ENCODE measurements at regions not wholly inside any gene's neighbourhood (a gene's known extent, or its start where the extent isn't known, plus 50 kb on each side); places are given as distances from the start of the nearest gene placed in this dataset.

- Mint-ChIP-seq H3K27me3 (ENCODE audit: low read depth) (no peaks in the 10 kb centered on the region), H3K9me3 (no peaks in the 10 kb centered on the region), H3K4me3 (no peak overlapping the region), H3K4me1 (peaks cover 37% of the 10 kb centered on the region), H3K27ac (no peak overlapping the region), H3K36me3 (no peaks in the 10 kb centered on the region)
- no peak for ATAC-seq
- DNase-seq (ENCODE audit: low spot score), result no peak
- TF ChIP-seq FOXP1 (CRISPR knock-in tag; IDR thresholded peaks at IDR 0.05; ENCODE audit: borderline replicate concordance), result no peak
- TF ChIP-seq ZNF281 (CRISPR knock-in tag; IDR thresholded peaks at IDR 0.05), result no peak
- TF ChIP-seq ESRRA (CRISPR knock-in tag; IDR thresholded peaks at IDR 0.05; ENCODE audit: borderline replicate concordance), result no peak
- no peak for TF ChIP-seq FOXK1 (CRISPR knock-in tag; IDR thresholded peaks at IDR 0.05)
- TF ChIP-seq PRRX2 (CRISPR knock-in tag; IDR thresholded peaks at IDR 0.05), result no peak
- TF ChIP-seq, protein P1, sequence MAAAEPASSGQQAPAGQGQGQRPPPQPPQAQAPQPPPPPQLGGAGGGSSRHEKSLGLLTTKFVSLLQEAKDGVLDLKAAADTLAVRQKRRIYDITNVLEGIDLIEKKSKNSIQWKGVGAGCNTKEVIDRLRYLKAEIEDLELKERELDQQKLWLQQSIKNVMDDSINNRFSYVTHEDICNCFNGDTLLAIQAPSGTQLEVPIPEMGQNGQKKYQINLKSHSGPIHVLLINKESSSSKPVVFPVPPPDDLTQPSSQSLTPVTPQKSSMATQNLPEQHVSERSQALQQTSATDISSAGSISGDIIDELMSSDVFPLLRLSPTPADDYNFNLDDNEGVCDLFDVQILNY (CRISPR knock-in tag; IDR thresholded peaks at IDR 0.05), result no peak
- no peak for TF ChIP-seq ZNF416 (CRISPR knock-in tag; IDR thresholded peaks at IDR 0.05)
- TF ChIP-seq KAT7 (CRISPR knock-in tag; IDR thresholded peaks at IDR 0.05; ENCODE audit: borderline replicate concordance), result no peak
- no peak for TF ChIP-seq TCF7 (CRISPR knock-in tag; IDR thresholded peaks at IDR 0.05; ENCODE audit: low read depth)
- TF ChIP-seq, protein P2, sequence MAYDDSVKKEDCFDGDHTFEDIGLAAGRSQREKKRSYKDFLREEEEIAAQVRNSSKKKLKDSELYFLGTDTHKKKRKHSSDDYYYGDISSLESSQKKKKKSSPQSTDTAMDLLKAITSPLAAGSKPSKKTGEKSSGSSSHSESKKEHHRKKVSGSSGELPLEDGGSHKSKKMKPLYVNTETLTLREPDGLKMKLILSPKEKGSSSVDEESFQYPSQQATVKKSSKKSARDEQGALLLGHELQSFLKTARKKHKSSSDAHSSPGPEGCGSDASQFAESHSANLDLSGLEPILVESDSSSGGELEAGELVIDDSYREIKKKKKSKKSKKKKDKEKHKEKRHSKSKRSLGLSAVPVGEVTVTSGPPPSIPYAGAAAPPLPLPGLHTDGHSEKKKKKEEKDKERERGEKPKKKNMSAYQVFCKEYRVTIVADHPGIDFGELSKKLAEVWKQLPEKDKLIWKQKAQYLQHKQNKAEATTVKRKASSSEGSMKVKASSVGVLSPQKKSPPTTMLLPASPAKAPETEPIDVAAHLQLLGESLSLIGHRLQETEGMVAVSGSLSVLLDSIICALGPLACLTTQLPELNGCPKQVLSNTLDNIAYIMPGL (CRISPR knock-in tag; IDR thresholded peaks at IDR 0.05), result no peak
- TF ChIP-seq E2F1 (CRISPR knock-in tag; IDR thresholded peaks at IDR 0.05), result no peak
- no peak for TF ChIP-seq FOXP4 (CRISPR knock-in tag; IDR thresholded peaks at IDR 0.05)
- no peak for TF ChIP-seq ZBTB21 (CRISPR knock-in tag; IDR thresholded peaks at IDR 0.05; ENCODE audit: borderline replicate concordance)
- ChIA-PET POLR2A (no interaction called here), CTCF (interaction anchor here (0.9 to 1.5 kb wide), 2 partner anchors 32 to 257 kb away, joined by 3 read pairs; no protein-coding TSS in a partner anchor)
These were observed 65.2 kb downstream of the SLC25A47 start for GRCh38 chr14:100388103-100389054.

DNA sequence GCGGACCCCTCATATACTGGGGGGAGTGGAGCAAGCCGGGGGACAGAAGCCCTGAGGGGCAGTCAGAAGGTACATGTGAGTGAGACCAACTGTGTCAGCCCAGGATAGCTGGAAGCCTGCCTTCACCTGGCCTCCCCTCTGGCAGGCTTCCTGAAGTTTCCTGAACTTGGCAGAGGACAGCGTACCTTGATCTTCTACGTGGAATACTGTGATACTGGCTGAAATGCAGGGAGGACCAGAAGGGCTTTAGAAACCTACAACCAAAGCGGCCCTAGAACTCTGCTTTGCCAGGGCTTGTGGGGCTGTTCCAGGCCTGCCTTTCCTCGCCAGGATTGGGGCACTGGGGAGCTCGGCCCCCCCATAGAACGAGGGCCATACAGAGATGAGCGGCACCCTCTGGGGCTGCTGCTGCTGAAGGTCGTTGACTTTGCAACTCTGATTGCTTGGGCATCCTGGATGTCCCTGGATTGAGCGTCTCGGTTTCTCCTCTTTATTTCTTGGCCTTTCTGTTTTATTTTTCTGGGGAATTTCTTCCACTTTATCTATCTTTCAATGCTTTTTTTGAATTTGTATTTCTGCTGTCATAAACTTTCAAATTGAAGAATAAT lies 66.5 kb downstream of the SLC25A47 start:
- DNase-seq (ENCODE audit: low spot score) (no peak), ATAC-seq (no peak)
- Mint-ChIP-seq H3K4me3 (no peak overlapping the region), H3K9me3 (no peaks in the 10 kb centered on the region), H3K27ac (0 out of 2 replicates have a peak overlapping the region, but pooled peaks have one; percentile 11), H3K27me3 (ENCODE audit: low read depth) (no peaks in the 10 kb centered on the region), H3K36me3 (no peaks in the 10 kb centered on the region), H3K4me1 (peaks cover 32% of the 10 kb centered on the region)
- TF ChIP-seq SMAD3 (CRISPR knock-in tag; IDR thresholded peaks at IDR 0.05; ENCODE audit: borderline replicate concordance) (no peak), PRRX2 (CRISPR knock-in tag; IDR thresholded peaks at IDR 0.05) (no peak), ZNF219 (CRISPR knock-in tag; IDR thresholded peaks at IDR 0.05; ENCODE audit: borderline replicate concordance) (no peak), ESRRA (CRISPR knock-in tag; IDR thresholded peaks at IDR 0.05; ENCODE audit: borderline replicate concordance) (no peak)
- TF ChIP-seq, protein P3, sequence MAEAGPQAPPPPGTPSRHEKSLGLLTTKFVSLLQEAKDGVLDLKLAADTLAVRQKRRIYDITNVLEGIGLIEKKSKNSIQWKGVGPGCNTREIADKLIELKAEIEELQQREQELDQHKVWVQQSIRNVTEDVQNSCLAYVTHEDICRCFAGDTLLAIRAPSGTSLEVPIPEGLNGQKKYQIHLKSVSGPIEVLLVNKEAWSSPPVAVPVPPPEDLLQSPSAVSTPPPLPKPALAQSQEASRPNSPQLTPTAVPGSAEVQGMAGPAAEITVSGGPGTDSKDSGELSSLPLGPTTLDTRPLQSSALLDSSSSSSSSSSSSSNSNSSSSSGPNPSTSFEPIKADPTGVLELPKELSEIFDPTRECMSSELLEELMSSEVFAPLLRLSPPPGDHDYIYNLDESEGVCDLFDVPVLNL (CRISPR knock-in tag; IDR thresholded peaks at IDR 0.05; ENCODE audit: borderline replicate concordance, low read depth), result no peak
- POLR2A ChIA-PET, result interaction anchor here (0.7 kb wide), 1 partner anchor 264 kb away, joined by 3 read pairs; no protein-coding TSS in a partner anchor
- CTCF ChIA-PET, result interaction anchor here (0.8 to 2.1 kb wide), 6 partner anchors 12 to 256 kb away, joined by 3 to 13 read pairs (median 4); no protein-coding TSS in a partner anchor
